PC-9 (cell line): ENCODE measurements at regions not wholly inside any gene's neighbourhood (a gene's known extent, or its start where the extent isn't known, plus 50 kb on each side); places are given as distances from the start of the nearest gene placed in this dataset.

Experiments used
- EZH2 ChIP-seq: fragments of 200-600 bp; sonication (generic); IDR thresholded peaks from 2 replicates; pipeline ENCODE4 v1.8.0; 2017; ENCODE audit warnings: antibody characterized with exemption, low read depth
- TF ChIP-seq, protein P1 (sequence below): fragments of 200-600 bp; sonication (generic); conservative IDR thresholded peaks from 2 replicates; pipeline ENCODE4 v1.6.1; 2017; ENCODE audit warnings: mixed run types, antibody characterized with exemption, mild to moderate bottlenecking, moderate library complexity

DNA sequence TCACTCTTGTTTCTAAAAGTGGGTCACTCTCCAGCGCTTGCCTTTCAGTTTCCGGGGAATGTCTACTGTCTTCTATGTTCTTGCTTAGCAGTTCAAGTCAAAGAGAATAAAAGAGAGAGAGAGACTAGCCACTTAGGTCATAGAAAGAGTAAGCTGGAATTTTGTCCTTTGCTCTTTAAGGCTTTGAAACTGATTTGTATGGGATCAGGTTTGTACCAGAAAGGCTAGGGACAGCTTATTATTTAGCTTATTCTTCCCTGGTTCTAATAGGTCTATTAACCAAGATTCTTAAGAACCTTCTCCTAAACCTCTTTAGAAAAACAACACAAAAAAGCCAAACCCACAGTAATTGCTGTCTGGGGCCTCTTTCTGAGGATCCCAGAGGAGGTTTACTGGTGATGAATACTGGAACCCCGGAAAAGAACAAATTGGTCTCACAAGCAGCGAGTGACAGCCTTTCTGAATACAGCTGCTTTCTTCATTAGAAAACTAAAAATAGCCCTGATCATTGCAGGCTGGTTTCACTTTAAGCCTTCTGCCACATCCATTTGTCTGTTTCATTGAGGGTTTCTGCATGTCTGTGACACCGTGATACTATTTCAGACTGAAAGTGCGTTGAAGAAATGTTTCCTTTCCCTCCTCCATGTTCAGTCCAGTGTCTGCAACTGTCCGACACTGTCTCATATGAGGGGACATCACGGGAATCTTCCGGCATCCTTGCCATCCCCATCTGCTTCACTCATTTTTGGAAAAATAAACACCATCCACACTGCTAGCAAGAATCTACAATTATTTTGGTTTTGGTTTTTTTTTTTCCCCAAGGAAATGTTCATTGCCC lies 75.1 kb upstream of the ATXN1 start:
- TF ChIP-seq, protein P1, sequence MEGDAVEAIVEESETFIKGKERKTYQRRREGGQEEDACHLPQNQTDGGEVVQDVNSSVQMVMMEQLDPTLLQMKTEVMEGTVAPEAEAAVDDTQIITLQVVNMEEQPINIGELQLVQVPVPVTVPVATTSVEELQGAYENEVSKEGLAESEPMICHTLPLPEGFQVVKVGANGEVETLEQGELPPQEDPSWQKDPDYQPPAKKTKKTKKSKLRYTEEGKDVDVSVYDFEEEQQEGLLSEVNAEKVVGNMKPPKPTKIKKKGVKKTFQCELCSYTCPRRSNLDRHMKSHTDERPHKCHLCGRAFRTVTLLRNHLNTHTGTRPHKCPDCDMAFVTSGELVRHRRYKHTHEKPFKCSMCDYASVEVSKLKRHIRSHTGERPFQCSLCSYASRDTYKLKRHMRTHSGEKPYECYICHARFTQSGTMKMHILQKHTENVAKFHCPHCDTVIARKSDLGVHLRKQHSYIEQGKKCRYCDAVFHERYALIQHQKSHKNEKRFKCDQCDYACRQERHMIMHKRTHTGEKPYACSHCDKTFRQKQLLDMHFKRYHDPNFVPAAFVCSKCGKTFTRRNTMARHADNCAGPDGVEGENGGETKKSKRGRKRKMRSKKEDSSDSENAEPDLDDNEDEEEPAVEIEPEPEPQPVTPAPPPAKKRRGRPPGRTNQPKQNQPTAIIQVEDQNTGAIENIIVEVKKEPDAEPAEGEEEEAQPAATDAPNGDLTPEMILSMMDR, result no peak
- TF ChIP-seq EZH2, result no peak
